ENCODE measurements at regions not wholly inside any gene's neighbourhood (a gene's known extent, or its start where the extent isn't known, plus 50 kb on each side); places are given as distances from the start of the nearest gene placed in this dataset.
"Not testable (repeated sequence)": the region's sequence is repeated elsewhere in the genome, so short reads cannot be mapped to it uniquely, and the experiment has no call there.

DNA sequence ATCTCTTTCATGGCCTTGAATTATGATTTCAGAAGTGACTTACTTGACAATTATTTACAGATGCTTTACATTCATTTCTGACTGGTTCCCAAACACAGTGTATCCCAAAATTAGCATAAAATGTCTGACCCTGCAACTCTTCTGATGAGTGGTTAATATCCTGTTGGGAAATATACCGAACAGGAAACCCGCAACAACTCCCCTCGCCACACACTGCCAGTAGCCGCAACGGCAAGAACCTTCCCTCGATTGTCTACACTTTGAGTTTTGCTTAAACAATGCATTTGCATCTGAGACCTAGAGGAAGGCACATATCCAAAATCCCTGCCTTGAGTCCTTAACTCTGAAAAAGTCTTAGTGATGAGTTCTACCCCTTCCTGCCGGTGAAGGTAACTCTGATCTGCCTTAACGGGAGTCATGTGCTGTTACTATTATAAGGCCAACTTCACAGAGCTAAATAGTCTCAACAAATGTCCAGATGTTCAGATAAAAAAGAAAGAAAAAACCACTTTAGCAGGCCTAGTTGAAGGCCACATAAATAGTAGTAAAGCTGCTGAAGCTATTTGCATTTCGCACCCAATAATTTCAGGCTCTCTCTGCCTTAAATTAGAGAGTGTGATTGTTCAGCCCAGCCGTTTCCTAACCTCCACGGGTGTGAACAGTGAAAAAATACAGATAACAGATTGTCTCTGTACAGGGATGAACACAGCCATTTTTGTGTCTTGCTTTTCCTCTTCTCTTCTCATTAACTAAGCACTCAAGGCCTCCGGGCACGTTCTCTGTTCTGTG lies 321.1 kb downstream of the HS3ST3B1 start:
- no peak for DNase-seq (ENCODE audit: low spot score)

DNA sequence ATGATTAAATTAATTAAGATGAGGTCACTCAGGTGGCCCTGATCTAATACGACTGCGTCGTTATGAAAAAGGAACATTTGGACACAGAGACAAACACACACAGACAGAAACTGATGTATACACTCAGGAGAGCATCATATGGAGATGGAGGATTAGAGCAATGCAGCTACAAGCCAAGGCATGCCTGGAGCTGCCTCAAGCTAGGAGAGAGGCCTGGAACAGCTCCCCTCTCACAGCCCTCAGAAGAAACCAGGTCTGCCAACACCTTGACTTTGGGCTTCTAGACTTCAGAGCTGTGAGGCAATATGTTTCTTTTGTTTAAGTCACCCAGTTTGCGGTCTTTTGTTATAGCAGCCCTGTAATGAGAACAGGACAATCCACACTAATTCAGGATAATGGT lies 318.9 kb downstream of the HS3ST3B1 start:
- DNase-seq (ENCODE audit: low spot score): no peak

DNA sequence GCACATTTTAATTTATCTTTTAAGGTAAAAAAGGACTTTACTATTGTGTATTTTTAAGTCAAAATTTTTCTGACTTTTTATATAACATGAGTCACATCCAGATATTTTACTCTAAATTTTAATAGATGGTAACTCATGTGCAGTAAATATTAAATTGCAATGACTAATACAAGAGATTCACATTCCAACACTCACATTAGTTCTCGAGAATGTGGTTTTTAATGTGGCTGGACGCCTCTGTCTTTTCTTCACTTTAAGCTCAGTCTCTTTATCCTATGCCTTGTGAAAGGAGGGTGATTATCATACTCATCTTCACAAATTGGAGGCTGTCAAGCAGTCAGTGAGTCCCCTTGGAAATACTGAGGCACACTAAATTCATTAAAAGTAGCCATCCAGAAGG lies 315.6 kb downstream of the HS3ST3B1 start:
- DNase-seq (ENCODE audit: low spot score): no peak

DNA sequence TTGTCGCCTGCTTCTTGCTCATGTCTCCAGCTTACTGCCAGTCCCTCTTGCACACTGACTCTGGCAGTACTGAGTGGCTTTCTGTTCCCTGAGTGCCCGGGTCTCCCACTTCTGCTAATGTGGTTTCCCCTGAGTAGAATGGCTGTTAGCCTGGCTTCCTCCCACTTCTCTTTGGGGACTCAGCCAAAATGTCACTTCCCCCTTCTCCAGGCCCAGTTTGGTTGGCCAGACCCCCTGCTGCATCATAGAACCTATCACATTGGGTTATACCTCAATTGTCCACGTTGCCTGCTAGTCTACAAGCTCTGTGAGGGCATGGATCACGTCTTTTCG lies 304.4 kb downstream of the HS3ST3B1 start:
- DNase-seq (ENCODE audit: low spot score): peak; percentile 65

DNA sequence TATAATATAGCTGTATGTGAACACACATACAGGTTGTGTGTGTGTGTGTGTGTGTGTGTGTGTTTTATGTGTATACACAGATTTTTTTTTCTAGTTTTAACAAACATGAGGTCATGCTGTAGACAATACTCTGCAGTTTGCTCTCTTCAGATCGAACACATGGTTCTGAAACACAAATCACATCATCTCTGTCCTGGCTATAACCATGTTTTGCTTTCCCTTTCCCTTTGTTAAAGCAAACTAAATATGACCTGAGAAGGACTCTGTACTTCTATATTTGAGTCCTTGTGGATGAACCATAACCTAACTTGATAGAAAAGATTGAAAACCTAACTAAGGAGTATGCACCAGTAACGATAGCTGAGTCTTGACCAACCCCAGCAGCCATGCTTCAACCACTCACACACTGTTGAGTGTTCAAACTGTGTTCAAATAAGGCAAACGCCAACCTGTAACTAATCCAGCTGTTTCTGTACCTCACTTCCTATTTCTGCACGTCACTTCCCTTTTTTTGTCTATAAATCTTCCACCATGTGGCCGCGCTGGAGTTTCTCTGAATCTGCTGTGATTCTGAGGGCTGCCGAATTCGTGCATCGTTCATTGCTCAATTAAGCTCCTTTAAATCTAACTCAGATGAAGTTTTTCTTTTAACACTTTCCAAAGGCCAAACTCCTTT lies 303.8 kb downstream of the HS3ST3B1 start:
- no peak for DNase-seq (ENCODE audit: low spot score)

DNA sequence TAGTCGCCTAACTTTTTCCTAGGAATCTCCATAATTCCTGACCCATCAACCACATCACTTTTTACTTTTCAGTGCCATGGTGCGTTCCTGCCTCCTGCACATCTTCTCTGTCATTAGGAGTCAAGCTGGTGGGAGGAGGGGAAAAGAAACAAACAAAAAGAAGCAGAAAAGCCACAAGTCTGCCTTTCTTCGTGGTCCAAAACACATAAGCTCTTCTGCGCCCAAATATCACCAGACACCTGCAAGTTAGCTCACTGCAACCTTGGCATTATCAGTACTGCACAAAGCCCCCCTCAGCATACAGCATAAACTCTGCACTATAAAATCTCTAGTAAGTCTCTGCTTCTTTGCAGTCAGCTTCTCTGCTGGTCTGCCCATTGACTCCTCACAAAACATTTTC lies 295.3 kb downstream of the HS3ST3B1 start:
- DNase-seq (ENCODE audit: low spot score): no peak

DNA sequence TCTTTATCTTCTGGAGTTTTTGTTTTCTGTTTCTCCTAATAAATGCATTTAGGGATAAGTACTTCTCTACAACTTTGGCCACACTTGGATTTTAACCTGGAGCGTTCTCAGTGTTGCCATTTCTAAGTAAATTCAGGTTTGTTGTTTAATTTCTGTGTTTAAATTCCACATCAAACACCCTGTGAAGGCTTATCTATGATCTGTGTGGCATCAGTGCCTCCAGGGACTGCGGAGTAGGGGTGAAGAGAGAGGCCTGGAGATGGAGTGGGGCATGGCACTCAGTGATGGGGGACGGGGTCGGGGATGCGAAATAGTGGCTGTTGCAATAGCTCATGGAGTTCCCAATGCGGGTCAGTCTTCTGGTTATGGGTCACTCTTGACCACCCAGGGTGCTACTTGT lies 294.8 kb downstream of the HS3ST3B1 start:
- DNase-seq (ENCODE audit: low spot score): no peak

DNA sequence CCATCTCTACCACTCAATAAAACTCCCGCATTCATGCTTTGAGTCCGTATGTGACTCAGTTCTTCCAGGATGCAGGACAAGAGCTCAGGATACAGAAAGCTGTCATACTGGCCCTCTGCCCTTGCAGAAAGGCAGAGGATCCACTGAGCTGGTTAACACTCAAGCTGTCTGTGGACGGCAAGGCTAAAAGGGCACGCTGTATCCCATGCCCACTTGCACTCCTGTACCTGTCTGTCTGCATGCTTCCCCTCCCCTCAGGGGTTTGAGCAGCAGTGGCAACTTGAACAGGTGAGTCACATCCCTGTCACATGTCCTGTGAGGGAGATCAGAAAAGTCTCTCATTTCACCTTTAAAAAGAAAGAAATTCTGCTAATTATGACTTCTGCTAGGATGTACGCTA lies 293.8 kb downstream of the HS3ST3B1 start:
- DNase-seq (ENCODE audit: low spot score): no peak

DNA sequence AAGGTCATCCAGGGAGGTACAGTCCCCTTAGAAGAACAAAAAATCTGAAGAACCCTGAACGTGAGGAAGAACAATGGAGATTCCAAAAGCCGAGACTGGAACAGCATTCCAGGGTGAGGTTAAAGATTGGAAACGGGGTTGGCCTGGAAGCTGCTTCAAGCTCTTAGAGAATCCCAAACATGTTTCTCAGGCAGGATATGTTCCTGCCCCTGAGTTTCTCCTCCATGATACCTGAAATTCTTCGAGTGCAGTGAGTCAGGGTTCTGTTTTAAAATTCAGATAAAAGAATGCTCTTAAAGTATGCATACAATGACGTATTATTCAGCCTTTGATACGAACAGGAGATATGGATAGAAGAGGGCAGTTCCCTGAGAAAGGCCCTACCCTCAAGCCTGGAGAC lies 293.1 kb downstream of the HS3ST3B1 start:
- no peak for DNase-seq (ENCODE audit: low spot score)

DNA sequence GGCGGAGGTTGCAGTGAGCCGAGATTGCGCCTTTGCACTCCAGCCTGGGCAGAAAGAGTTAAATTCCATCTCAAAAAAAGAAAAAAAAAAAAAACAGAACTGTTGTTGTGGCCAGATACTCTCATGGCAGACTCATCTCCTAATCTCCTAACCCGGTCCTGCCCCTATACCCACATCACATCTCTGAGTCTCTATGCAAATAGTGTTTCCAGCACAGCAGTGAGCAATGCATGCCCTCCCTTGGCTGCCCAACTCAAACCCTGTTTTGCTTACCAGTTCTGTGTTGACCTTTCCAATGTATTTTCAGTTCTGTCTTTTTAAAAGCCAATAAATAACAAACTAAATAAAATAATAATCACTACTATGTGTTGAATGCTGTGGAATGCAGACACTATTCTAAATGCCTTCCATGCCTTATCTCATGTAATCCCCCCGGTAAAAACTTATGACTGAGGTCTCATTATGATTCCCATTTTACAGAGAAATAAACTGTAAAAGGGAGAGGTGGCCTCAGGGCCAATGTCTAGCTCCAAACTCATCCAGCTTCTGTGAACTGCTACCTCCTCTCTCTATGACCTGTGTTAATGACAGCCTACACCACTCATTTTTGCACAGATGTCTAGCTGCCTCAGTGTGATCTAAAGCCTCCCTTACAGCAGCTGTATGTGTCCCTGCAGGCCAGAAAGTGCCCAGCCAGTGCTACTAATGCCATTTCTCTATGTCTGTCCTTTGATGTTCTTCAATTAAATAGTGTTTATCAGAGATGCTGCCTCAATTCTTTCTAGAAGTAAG lies 289.8 kb downstream of the HS3ST3B1 start:
- DNase-seq (ENCODE audit: low spot score): no peak

DNA sequence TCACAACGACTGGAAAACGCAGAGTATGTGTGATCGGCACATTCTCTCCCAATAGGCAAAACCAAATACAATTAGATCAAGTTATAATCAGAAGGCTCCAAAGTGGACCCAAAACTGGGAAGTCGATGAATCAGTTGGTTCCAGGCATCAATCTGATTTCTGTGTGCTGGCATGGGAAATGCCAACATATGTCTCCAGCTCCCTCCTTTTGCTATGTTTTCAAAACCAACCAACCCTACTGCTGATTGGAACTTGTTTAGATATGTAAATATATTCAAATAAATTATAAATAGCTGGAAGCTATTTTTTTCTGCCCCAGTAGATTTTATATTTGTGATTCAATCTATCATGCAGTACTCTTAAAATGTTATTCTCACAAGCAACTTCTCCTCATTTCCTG lies 284.2 kb downstream of the HS3ST3B1 start:
- DNase-seq (ENCODE audit: low spot score): no peak

DNA sequence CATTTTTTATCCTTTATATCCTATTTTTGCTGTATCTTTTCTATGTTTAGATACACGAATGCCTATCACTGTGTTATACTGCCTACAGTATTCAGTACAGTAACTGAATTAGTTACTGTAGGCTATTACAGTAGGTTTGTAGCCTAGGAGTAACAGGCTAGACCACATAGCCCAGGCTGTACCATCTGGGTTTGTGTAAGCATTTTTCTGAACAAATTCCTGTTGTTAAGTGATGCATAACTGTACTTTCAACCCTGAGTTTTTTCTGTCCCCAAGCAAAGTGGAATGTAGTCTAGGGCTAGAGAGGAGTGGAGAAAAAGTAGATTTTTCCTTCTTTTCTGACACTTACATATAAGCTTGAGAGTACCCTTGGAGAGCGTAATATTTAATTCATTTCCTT lies 282.1 kb downstream of the HS3ST3B1 start:
- no peak for DNase-seq (ENCODE audit: low spot score)

DNA sequence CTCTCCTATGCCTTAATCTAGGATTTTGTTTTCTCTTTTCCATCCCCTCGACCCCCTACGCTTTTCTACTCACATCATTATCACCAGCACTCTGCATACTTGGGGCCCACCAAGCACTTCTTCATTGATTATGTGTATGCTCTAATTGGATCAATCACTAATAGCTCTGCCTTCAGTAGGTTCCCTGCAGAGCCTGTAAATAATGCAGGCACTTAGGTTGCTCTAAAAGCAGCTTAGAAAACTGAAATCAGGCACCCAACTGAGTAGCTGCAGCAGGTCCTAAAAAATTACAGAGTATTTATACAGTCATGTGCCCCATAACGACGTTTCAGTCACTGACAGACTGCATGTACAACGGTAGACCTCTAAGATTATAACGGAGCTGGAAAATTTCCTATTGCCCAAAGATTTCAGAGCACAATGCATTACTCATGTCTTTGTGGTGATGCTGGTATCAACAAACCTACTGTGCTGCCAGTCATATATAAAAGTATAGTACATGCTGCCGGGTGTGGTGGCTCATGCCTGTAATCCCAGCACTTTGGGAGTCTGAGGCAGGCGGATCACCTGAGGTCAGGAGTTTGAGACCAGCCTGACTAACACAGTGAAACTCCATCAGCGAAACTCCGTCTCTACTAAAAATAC lies 280.4 kb downstream of the HS3ST3B1 start:
- DNase-seq (ENCODE audit: low spot score): no peak

DNA sequence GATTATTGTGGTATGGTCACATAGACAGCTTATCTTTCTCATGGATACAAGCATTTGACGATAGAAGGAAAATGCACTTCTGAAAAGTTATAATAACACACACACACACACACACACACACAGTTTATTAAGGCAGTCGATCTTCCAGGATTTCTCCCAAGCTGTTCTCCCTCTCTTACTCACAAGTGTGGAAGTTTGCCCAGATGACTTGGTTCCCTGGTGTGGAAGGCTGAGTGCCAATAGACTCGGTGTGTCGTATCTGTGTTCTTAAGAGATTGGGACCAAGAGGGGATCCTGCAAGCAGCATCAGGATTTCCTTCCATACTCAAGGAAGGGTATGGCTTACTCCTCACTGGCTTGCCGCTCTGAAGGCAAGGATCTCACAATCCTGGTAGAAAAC lies 279.6 kb downstream of the HS3ST3B1 start:
- no peak for DNase-seq (ENCODE audit: low spot score)

DNA sequence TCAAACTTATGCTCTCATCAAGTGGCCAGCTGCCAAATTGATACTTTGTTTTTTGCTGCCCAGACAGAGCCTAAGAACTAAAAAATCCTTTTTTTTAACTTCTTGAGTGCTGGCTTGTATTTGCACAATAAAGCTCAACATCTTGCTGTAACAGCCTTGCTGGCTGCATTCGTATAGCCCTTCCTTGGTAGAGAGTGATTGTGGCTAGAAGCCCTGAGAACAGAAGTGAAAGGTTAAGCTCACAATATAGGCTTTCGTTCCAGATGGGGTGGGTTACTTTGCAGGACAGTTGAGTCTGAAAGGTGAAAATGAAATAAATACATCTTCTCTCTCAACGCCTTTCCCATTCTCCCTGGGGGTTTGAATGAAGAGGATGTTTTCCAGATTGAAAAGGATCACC lies 278.8 kb downstream of the HS3ST3B1 start:
- DNase-seq (ENCODE audit: low spot score): no peak

DNA sequence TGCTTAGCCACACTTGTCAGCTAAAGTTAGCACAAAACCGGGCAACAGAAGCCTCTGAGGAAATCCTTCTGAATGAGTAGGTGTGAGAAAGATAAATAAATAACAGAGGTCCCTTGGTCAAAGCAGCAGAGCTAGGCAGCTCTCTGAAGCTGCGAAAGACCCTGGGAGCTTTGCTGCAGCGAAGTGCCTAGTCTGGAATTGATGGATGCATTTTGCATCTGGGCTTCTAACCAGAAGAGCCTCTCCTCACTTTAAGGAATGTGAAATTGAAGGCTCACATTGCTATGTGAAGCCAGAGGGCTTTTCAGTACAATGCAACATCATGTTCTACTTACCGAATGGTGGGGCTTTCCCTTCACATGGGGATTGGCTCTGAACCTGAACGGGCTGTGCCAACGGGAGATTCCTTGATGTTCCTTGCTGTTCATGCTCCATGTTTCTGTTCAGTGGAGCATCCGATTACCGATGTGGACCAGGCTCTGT lies 274.6 kb downstream of the HS3ST3B1 start:
- no peak for DNase-seq (ENCODE audit: low spot score)

DNA sequence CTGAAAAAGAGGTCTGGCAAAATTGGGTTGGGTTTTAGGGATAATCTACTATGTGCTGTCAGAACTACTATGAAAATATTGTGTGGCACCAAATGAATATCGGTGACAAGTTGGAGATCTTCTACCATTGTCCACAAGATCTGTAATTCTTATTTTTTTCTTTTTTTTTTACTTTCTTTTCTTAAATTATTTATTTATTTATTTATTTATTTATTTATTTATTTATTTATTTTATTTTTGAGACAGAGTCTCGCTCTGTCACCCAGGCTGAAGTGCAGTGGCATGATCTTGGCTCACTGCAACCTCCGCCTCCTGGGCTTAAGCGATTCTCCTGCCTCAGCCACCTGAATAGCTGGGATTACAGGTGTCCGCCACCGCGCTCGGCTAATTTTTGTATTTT lies 259.4 kb downstream of the HS3ST3B1 start:
- DNase-seq (ENCODE audit: low spot score): not testable (repeated sequence)

DNA sequence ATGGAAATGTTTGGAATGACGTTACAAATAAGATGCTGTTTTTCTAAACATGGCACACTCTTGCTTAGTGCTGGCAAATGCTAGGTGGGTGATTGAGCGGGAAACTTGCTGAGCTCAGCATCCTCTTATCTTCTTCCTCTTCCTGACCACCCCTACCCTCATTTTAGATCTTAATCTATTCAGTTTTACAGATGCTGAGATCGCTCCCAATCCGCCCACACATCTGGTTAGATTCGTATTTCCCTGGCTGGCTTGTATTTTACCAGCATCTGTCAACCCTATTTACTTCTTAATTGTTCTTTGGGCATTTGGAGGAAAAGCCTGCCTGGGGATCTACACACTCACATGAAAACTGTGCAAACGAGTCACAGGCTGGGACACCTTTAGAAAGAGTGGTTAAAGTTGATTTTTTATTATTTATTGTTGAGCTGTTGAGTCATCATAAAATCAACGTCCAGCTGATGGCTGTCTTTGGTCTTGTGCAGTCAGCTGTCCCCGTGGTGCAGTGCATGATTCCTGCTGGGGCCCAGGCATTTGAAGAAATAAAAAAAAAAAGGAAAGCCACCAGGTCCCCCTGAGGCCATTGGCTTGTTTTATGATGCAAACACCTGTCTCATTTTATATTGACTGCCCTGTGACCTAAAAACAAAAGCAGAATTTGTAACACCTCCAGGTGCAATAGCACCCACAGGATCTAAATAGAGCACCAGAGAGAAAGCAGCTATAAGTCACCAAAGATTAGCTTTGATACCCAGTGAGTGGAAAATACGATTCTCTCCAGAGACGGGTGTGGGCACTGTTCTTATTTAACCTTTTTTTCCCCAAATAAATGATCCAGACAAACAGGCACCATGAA lies 258.6 kb downstream of the HS3ST3B1 start:
- no peak for DNase-seq (ENCODE audit: low spot score)

DNA sequence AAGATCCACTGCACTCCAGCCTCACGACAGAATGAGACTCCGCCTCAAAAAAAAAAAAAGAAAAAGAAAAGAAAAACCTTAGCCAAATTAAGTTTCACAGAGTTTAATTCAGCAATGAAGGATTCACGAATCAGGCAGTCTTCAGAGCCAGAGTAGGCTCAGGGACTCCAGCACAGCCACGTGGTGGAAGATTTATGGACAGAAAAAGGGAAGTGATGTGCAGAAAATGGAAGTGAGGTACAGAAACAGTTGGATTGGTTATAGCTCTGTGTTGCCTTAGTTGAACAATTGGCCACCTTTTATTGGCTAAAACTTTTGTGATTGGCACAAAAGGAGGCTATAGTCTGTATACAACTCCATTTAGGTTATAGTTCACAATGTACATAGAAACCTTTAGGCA lies 256.6 kb downstream of the HS3ST3B1 start:
- peak; percentile 5 for DNase-seq (ENCODE audit: low spot score)

DNA sequence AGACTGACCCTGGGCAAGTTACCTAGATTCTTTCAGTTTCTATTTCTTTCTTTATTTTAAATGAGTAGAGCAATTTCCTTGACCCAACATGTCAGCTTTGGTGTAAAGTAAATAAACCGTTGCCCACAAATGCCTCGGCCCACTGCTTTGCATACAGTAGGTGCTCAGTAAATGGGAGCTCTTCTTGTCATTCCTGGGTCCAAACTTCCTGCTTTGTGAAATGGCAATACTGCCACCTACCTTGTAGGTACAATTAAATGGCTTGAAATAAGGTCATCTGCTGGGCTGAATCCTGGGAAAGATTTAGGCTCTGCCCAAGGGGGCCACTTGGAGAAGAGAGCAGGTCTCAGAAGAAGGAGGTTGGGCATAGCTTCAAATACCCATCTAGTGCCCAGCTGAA lies 253.0 kb downstream of the HS3ST3B1 start:
- DNase-seq (ENCODE audit: low spot score): no peak

DNA sequence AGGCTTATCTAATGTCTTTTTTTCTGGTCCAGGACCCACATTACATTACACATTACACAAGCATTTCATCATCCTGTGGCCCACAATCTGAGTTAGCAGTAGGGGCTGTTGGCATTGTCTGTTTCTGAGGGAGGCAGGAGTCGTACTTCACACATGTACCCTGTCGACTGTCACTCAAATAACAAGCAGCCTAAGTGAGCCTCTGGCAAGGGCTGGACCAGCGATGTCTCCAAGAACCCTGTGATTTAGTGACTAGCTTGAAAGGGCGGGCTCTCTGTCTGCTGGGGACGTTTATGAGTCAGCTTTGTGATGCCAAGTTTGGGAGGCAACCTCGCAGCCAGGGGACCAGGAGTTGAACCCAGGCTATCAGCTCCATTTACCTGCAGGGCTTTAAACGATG lies 251.4 kb downstream of the HS3ST3B1 start:
- DNase-seq (ENCODE audit: low spot score): no peak

DNA sequence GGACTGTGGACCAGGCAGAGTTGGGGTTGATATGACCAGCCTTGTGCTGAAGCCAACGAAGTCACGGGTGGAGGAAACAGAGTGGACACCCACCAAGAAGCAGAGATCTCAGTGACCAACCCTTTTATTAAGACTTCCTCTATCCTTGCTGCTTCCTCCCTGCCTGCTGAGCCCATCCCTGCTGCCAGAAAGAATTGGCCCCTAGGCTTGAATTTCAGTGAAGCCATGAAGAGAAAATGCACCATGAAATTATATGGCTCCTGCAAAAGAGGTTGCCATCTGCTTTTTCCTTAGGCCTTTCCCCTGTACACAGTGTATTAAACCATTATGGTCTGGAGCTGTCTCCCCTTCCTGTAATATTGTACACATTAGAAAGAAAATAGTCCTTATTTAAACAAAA lies 246.7 kb downstream of the HS3ST3B1 start:
- no peak for DNase-seq (ENCODE audit: low spot score)
